ENCODE measurements at regions not wholly inside any gene's neighbourhood (a gene's known extent, or its start where the extent isn't known, plus 50 kb on each side); places are given as distances from the start of the nearest gene placed in this dataset.
"Not testable (repeated sequence)": the region's sequence is repeated elsewhere in the genome, so short reads cannot be mapped to it uniquely, and the experiment has no call there.

DNA sequence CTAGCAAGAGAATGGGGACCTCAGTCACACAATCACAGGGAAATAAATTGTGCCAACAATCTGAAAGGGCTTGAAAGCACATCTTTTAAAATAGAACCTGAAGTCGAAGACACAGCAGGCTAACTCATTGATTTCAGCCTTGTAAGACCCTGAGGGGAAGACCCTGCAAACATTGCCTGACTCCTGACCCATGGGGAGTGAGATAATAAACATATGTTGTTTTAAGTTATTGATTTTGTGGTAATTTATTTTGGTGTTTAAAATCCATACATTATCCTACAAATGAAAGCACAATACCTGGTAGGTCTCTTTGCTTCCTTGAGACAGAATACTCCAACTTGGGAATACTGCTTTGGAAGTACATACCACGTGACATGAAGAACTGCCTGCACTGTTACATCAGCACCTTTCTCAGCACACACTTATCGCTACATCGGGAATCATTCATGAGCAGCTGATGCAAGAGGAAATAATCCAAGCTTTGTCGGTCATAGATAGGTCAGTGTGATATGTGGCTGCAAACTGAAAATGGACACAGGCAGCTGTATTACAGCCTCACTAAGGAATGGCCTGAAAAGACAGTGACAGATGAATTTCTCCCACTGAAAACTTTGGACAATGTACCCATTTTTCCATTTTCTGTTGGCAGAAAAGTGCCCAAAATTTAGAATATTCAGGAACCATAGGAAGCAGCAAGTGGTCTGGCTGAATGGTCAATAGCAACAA lies 494.5 kb upstream of the MAP2 start:
- DNase-seq (ENCODE audit: low read depth): no peak

DNA sequence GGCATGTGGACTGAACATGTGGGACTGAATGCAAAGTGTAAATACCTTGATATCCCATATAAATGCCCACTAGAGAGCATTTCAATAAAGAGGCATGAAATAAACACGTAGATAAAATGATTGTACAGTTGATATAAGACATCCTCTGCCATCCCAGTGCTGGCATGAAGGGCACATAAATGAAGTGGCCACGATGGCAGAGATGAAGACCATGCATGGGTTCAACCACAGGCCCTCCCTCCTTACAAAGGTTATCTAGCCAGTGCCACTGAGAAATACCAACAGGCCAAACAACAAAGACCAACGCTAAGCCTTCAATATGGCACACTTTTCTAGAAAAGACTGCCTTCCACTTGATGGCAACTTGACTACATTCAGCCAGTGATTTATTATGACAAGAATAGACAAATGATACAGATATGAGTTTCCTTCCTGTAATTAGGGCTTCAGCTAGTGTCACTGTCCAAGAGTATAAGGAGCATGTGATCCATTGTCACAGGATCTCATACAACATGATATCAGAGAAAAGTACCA lies 493.9 kb upstream of the MAP2 start:
- DNase-seq (ENCODE audit: low read depth): no peak

DNA sequence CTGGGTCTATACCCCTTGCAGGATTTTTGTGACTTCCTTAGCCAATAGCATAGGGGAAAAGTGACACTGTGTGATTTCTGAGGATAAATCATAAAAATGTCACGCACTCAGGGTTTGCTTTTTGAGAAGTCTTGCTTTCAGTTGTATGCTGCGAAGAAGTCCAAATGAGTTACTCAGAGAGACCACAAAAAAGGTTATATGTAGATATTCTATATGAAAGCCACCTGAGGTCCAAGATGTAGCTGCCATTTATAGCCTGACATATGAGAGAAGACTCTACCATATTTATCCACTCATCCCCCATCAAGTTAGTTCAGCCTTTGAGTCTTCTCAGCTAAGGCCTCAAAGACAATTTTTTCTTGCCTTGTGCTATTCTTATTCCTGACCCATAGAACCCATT lies 488.3 kb upstream of the MAP2 start:
- no peak for DNase-seq (ENCODE audit: low read depth)

DNA sequence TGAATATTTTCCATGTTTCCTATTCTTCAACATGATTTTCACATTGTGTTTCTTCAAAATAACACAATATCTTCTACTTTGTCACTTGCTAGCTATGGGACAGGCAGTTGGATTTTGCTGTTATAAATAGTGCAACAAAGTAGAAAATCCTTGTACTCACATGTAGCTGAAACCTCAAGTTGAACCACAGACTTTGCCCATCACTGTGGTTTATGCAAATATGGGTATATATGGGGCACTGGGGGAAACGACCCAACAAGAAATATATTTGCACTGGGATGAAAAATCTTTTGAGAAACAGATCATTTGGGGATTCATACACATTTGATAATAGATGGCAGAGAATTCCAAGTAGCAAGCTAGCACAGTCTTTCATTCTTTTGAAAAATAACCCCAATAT lies 486.3 kb upstream of the MAP2 start:
- DNase-seq (ENCODE audit: low read depth): no peak

DNA sequence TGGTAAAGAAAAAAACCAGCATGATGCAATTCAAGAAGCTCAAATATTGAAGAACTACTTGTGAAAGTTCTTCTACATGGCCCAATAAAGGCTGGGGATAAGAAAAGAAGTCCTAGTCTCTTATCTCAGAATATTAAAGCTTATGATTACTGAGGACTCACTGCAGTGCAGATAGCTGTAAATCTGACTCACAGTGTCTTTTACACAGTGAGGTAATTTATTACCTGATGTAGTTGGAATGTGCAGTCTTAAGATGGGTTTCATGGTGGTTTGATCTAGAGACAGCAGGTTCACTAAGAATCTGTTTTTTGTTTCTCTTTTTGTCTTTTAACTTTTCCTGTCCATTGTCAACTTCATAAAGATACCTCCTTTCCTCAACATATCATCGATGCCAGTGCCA lies 484.0 kb upstream of the MAP2 start:
- DNase-seq (ENCODE audit: low read depth): no peak

DNA sequence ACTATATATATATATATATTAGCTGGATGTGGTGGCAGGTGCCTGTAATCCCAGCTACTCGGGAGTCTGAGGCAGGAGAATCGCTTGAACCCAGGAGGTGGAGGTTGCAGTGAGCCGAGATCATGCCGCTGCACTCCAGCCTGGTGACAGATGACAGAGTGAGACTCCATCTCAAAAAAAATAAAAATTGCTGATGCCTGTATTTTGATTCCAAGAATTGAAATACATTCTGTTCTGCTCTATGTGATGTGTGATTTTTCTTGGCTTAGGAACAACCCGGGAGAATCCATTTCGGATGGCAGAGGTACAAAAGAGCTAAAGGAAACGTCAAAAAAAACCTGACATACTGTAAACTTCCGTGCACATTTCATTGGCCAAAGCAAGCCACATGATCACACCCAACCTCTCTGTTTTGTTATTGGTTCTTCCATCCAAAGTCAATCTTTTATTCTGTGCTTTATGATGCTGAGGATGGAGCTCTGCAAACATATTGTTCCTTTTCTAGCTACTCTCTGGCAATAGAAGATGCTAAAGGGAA lies 478.1 kb upstream of the MAP2 start:
- DNase-seq (ENCODE audit: low read depth): no peak

DNA sequence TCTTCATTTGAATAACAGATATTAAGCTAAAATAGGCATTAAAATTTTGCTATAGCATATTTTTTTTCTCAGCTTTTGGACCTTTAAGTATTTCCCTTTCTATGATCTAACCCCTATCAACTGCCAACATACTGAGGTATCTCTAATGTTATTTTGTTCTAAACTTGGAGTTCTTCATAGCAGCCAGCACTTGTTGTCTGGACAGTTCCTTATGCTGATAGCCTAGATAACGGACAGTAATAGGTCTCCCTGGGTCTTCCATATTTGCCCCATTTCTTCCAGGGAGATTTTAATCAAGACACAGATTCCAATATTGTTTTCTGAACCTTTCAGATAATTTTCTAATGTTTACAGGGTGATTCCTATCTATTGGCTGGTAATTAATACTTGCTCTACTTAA lies 475.8 kb upstream of the MAP2 start:
- DNase-seq (ENCODE audit: low read depth): no peak

DNA sequence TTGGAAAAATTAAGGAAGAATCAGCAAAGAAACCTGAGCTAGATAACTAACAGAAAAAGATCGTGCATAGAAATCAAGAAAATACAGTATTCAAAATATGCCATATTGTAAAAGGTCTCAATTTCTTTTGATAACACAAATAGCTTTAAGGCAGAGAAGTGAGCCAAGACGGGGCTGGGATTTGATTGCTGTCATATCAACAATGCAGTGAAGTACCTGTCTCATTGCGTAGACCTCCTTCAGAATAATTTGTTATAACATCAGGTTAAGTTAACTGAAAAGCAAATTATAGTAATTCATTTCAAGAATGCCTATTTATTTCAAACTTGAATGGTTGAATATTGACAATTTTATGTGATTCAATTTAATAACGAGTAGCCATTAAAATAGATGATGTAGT lies 453.8 kb upstream of the MAP2 start:
- DNase-seq (ENCODE audit: low read depth): no peak

DNA sequence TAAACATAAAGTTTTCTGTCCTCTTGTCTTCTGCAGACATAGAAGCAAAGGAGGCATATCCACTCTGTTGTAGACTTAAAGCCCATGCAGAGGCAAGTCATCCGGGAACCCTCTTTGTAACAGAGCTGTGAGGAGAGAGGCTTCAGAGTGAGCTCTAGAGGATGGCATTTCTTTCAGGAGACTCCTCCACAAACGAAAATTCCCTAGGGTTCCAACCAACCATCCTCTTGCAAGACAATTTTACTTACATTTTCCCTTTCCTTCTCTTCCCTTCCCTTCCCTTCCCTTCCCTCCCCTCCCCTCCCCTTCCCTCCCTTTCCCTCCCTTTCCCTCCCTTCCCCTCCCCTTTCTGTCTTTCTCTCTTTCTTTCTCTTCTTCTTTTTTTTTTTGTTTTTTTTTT lies 446.3 kb upstream of the MAP2 start:
- DNase-seq (ENCODE audit: low read depth): no peak

DNA sequence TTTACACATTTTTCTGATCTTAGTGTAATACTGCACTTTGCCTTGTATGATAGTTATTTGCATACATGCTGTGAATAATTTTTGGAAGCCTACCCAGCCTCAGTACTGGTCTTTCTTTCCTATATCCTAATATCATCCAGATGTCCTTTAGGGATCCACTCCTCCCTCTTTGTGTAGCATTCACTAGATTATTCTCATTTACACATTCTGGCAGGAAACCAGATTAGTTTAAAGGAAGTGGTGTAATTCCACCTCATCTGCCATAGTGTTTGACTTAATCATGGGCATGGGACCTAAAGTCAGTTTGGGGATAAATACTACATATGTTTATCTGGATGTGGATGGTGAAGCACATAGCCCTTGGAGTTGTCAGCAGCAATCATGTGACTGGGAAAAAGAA lies 444.9 kb upstream of the MAP2 start:
- no peak for DNase-seq (ENCODE audit: low read depth)

DNA sequence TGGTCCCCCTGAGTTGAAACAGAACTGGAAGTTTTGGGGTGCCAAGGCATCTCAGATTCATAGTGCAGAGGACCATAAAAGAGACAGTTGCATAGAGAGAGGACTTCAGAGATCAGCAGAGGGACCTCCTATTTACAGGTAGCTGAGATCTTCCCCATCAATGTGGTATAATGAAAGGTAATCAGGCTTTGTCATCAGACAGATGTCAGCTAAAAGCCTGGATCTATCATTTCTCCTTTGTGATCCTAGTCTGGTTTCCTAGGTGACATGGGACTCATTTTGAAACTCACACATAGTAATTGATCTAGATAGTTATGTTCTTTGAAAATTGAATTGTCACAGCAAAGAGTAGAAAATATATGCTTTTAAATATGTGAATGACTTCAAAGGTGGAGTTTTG lies 443.5 kb upstream of the MAP2 start:
- DNase-seq (ENCODE audit: low read depth): no peak

DNA sequence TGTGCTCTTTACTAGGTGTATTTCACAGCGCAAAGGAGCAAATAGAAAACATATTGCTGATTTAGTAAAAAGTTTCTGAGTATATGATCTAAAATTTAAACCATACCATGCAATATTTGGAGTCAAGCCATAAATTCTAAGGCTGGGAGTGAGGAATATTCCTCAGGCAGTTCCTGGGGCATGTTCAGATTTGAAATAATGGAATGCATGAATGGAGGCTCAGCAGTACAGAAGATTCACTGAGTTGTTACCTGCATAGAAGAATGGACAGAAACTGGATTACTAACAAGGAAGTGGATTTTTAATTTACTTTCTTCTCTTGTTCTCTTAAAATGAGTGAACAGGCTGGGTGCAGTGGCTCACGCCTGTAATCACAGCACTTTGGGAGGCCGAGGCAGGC lies 441.0 kb upstream of the MAP2 start:
- DNase-seq (ENCODE audit: low read depth): no peak

DNA sequence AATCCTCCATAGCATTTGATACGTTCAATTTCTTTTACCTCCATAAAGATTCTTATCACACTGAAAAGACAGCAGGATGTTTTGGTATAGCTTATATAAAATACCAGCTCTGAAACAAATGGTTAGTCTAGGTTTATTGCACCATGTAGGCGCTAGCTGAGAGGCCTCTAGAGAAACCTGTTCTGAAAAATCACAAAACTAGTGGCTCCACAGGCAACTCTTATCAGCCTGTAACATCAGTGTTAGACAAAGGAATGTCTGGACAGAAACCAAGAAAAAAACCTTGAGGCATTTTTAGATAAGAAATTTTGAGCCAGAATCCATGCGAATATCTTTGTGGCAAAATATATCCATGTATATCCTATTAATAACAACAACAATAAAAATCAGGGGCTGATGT lies 440.4 kb upstream of the MAP2 start:
- DNase-seq (ENCODE audit: low read depth): no peak

DNA sequence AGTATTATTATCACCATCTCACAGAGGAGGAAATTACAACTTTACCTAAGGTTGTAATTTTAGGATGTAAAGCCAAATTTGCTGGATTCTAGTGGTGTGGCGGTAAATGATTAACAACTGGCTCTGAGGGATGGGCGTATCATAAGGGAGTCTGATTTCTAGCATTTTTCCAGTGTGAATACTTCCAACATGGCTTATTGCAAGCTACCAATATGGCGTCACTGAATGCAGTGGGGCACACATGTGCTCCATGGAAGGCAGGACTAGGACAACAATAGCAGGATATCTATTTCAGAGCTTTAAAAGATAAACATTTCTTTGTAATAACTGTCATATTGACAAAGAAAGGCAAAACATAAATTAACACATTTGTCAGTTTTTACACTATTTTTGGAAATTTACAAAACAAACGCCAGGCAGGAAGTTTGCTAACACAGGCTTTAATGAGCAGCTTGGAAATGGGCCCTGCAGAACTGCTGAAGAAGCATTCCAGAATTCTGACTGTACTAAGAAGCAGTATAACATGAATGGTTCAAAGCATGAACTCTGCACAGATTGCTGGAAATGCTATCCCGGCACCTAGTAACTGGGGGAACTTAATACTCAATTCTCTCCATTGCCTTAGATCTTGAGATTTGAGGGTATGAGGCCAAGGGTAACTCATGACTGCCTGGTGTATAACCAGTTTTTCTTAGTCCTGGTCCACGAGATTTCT lies 439.3 kb upstream of the MAP2 start:
- no peak for DNase-seq (ENCODE audit: low read depth)

DNA sequence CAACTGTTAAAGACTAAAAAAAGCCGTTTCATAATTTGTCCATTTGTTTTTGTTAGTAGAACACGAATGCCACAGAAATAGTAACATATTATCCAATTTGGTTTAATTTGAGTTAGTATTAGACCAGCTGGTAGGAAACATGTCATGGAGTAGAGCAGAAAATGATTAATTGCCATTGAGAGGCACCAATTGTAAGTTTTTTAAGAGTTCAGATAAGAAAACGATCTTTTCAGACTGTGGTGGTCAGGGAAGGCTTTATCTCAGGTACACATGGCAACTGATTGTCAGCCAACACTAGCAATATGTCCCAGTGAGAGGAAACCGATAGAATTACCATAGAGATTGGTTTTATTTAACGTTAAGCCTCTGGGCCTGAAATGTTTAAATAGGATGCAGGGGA lies 438.2 kb upstream of the MAP2 start:
- no peak for DNase-seq (ENCODE audit: low read depth)

DNA sequence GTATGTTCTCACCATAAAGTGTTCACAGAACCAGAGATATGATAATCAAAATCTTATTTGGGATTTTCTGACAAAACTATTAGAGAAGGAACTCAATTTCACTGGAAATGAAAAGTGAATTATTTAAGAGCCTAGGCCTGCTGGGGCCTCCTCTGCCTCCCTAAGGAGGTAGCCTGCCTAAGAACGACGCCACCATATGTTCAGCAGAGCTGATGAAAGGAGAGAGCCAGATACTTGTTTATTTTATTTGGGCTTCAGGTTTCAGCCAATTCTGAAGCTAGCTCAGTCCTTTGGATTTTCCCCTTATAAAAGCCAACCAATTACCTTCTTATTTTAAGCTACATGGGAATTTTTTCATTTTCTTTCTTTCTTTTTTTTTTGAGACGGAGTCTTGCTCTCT lies 433.1 kb upstream of the MAP2 start:
- DNase-seq (ENCODE audit: low read depth): no peak

DNA sequence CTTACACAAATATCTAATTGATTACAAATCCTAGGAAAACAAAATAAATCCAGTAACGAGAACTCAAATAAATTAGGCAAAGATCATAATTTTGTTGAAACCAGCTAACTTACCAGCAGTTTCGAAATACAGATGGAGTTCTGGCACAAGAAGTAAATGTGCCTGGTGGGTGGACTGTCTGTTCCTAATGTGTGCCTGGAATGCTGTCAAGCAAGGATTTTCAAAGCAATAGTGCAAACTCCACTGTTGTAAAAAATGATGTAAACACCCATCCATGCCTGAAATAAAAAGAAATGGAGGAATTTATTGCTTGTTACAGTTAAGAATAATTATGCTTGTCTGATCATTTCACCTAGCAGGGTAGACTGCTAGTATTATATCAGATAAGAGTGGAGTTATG lies 423.9 kb upstream of the MAP2 start:
- no peak for DNase-seq (ENCODE audit: low read depth)

DNA sequence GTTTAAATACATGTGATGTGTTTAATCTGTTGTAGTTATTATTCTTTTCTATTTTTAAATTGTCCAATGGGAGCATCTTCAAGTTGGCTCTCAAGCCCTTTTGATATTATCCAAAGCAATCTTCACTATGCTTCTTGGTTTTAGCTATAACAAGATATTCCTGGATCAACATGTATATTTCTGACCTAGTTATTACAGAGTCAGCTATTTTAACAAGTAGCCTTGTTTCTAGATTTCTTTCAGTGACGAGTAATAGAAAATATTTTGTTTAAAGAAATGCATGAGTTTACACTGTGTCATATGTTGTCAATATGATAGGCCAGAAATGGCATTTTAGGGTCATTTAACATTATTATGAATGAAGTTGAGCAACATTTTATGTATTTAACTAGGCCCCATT lies 421.8 kb upstream of the MAP2 start:
- DNase-seq (ENCODE audit: low read depth): no peak

DNA sequence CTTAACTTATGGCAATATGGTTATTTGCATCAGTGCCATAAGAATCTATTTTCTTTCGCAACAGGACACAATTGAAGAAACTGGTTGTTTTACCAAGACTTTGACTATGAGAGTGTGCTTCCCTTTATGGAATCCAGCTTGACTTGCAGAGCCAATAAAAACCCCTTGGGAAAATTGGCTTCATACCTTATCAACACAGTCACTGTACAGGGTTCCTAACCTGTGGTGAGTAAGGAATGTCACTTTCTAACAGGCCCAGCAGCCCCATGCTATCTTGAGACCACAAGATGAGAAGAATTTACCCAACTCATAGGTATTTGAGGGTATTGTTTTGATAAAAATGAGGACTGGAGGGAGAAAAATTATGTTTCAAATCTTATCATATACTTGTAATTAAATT lies 418.5 kb upstream of the MAP2 start:
- DNase-seq (ENCODE audit: low read depth): no peak

DNA sequence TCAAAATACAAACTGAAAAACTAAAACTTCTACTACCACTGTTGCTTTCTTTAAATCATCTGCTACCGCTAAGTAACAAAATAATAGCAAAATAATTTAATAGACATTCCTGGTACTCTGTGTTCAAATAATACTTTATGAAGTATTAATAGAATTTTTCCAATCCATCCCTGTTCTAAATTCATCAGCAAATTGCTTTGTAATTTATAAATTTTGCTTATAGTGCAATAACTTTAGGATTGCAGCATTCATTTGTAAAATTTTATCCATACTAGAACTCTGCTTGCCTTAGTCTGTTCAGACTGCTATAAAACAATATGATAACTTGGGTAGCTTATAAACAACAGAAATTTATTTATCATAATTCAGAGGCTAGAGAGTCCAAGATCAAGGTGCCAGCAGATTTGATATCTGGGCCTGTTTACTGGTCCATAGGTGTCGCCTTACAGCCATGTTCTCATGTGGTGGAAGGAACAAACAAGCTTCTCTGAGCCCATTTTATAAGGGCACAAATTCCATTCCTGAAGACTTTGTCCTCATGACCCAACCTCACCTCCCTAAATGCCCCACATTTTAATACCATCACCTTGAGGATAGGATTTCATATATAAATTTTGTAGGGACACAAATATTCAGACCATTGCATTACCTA lies 415.1 kb upstream of the MAP2 start:
- DNase-seq (ENCODE audit: low read depth): no peak

DNA sequence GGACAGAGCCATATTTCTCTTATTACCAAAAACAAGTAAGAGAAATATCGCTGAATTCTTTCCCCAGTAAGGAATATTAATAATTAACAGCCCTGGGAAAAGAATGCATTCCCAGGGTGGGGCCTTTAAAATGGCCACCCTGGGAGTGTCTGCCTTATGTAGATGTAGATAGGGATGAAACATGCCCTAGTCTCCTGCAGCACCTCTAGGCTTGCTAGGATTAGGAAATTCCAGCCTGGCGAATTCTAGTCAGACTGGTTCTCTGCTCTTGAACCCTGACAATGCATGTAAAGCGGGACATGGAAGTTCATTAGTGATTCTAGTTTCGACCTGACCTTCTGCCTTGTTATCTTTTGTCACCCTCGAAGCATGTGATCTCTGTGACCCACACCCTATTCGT lies 405.2 kb upstream of the MAP2 start:
- DNase-seq (ENCODE audit: low read depth): not testable (repeated sequence)

DNA sequence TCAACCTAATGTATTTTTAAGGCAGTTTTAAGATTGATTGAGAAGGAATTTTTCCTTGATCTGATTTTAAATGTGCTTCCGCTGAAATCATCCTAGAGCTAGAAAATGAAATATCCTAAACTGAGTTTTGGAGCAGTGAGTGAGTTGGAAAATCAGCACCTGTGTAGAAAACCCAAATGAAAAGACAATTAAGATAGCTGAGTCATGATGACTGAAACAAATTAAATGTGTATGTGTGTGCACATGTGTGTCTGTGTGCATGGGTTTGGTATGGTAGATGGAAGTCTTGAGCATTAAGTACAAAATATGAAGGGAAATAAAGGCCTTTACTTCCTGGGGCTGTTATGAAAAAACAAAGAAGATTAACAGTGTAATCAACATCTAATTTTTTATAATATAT lies 394.6 kb upstream of the MAP2 start:
- DNase-seq (ENCODE audit: low read depth): no peak
